ENCODE measurements at regions not wholly inside any gene's neighbourhood (a gene's known extent, or its start where the extent isn't known, plus 50 kb on each side); places are given as distances from the start of the nearest gene placed in this dataset.

DNA sequence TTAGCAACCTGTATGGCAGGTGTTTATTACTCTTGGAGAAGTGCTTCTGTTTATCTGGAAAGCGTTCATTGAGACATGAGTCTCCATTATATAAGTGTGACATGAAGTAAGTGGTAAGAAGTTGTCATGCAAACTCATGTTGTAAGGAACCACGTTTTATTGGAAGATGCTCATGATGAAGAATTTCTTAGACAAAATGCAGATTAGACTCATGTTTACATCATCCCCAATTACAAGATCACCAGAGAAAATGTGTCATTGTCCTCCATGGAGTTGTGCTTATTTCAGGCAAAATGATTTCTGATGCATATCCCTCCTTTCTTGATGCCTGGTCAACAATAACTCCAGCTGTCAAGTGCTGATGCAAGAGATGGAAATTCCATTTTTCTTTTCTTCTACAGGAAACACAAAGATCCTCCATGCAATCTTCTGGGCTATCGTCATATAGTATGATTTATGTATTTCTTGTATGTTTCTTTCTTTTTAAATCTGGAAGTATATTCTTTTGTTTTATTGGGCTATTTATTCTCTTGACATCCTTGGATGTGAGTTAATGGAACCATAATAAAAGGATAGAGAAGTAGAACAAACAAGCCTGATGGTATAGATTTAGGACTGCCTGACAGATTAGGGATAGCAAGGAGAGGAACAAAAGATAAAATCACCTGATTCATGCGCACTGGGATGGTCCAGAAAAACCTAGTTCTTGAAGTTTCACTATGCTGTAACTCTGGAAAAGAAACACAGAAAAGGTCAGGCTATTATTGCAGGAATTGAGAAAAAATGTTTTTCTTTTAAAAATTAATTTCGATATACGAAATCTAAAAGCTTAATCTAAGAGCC, 50.7 kb upstream of the DIAPH3 start:
- Histone ChIP-seq H3K36me3 (no peaks in the 10 kb centered on the region), H3K27me3 (no peaks in the 10 kb centered on the region), H3K4me1 (no peaks in the 10 kb centered on the region), H3K4me3 (no peak overlapping the region), H3K9me3 (no peaks in the 10 kb centered on the region), H3K27ac (no peak overlapping the region)
- DNase-seq = no peak
- TF ChIP-seq, protein P1, sequence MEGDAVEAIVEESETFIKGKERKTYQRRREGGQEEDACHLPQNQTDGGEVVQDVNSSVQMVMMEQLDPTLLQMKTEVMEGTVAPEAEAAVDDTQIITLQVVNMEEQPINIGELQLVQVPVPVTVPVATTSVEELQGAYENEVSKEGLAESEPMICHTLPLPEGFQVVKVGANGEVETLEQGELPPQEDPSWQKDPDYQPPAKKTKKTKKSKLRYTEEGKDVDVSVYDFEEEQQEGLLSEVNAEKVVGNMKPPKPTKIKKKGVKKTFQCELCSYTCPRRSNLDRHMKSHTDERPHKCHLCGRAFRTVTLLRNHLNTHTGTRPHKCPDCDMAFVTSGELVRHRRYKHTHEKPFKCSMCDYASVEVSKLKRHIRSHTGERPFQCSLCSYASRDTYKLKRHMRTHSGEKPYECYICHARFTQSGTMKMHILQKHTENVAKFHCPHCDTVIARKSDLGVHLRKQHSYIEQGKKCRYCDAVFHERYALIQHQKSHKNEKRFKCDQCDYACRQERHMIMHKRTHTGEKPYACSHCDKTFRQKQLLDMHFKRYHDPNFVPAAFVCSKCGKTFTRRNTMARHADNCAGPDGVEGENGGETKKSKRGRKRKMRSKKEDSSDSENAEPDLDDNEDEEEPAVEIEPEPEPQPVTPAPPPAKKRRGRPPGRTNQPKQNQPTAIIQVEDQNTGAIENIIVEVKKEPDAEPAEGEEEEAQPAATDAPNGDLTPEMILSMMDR (IDR thresholded peaks at IDR 0.05) = no peak
- intact Hi-C loops (cut with DNase I; ENCODE audit: low total_unique reads) = no loop called here

DNA sequence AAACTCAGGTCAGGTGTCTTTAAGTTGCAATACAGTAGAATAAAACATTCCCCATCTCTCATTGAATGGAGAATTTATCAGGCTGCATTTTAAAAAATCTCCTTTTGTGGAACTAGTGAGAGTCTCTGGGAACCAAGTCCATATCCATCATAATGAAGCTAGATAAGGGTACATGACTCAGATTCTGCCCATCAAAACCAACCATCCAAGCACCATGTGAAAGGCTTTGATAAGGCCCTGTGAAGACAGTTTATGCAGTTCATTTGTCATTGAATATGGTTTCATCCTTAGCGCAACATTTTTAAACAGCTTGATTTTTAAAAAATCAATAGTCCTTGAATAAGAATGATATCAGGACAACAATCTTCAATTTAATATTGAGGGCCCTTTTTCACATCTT, 56.3 kb upstream of the DIAPH3 start:
- Histone ChIP-seq H3K27ac (no peak overlapping the region), H3K4me1 (no peaks in the 10 kb centered on the region), H3K36me3 (no peaks in the 10 kb centered on the region), H3K4me3 (no peak overlapping the region), H3K27me3 (no peaks in the 10 kb centered on the region), H3K9me3 (no peaks in the 10 kb centered on the region)
- intact Hi-C loops (cut with DNase I; ENCODE audit: low total_unique reads) = no loop called here
- TF ChIP-seq, protein P1 (IDR thresholded peaks at IDR 0.05) = no peak
- DNase-seq = no peak

DNA sequence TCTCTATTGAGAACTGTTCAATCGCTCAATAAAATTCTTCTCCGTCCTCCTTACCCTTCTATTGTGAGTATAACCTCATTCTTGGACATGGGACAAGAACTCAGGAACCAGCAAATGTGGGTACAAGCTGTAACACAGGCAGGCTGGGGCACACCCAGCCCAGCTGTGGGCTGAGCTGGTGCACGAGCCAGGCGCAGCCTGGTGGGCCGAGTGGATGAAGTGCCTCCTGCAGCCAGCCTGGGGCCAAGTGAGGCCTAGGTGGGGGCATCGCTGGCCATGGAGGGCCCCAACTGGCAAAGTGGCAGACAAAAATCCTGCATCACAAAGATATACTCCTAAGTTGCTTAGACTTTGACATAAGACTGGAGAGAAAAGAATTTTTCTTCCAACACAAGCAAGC, 57.9 kb upstream of the DIAPH3 start:
- TF ChIP-seq, protein P1 (IDR thresholded peaks at IDR 0.05) = no peak
- Histone ChIP-seq H3K9me3 (no peaks in the 10 kb centered on the region), H3K36me3 (no peaks in the 10 kb centered on the region), H3K4me1 (no peaks in the 10 kb centered on the region), H3K4me3 (no peak overlapping the region), H3K27ac (no peak overlapping the region), H3K27me3 (no peaks in the 10 kb centered on the region)
- no peak for DNase-seq
- intact Hi-C loops (cut with DNase I; ENCODE audit: low total_unique reads) = no loop called here

DNA sequence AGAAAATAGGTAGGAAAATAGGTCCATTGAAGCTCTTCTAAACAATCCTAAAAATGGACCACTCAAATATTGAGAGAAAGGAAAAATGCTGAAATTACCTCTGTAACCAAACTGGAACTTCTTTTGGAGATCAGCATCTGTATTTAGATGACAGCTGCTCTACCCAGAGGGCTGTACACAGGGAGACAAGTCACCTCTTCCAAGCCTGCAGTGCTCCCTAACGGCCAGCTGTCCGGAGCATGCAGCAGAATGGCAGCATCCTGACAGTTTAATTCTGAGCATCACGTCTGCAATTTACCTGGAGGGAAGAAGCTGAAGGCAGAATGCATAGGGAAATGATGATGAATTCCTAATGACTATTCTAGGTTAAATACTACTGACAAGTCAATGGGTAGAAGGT, 62.8 kb upstream of the DIAPH3 start:
- H3K4me1 ChIP-seq = no peaks in the 10 kb centered on the region
- H3K9me3 ChIP-seq = no peaks in the 10 kb centered on the region
- H3K27ac ChIP-seq = no peak overlapping the region
- H3K27me3 ChIP-seq = no peaks in the 10 kb centered on the region
- no peaks in the 10 kb centered on the region for H3K36me3 ChIP-seq
- TF ChIP-seq, protein P1 (IDR thresholded peaks at IDR 0.05) = no peak
- DNase-seq = no peak
- no peak overlapping the region for H3K4me3 ChIP-seq
- intact Hi-C loops (cut with DNase I; ENCODE audit: low total_unique reads) = no loop called here

DNA sequence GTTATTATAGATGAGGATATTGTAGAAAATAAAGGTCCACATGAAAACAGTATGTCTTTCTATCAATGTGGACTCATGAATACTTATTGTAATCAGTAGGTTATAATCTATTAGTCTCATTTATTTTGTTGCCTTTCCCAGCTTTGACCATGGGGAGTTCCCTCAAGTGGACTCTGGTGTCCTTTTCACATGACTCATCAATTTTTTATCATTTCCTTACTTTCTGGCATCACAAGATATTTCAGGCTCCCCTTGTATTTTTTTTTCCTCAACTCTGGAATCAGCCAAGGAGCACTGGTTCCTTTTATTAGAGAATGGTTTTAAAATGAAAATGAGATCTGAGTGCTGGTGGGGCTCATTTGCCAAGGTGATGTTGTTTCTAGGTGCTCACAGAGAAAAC, 63.4 kb upstream of the DIAPH3 start:
- H3K27ac ChIP-seq = no peak overlapping the region
- H3K27me3 ChIP-seq = no peaks in the 10 kb centered on the region
- H3K36me3 ChIP-seq = no peaks in the 10 kb centered on the region
- H3K4me3 ChIP-seq = no peak overlapping the region
- no peaks in the 10 kb centered on the region for H3K4me1 ChIP-seq
- no peak for DNase-seq
- intact Hi-C loops (cut with DNase I; ENCODE audit: low total_unique reads) = no loop called here
- no peaks in the 10 kb centered on the region for H3K9me3 ChIP-seq
- TF ChIP-seq, protein P1 (IDR thresholded peaks at IDR 0.05) = no peak

All from tibial artery (tissue), 4 donors.